AG10803 (cell line): ENCODE measurements at regions not wholly inside any gene's neighbourhood (a gene's known extent, or its start where the extent isn't known, plus 50 kb on each side); places are given as distances from the start of the nearest gene placed in this dataset.

Experiments used
- DNase-seq: peaks from one replicate; pipeline ENCODE4 v3.0.0; 2010; ENCODE audit warnings: low read depth
- H3K4me3 ChIP-seq: 2 replicates; pipeline ENCODE4 v1.5.1; 2011; ENCODE audit warnings: mild to moderate bottlenecking, low read length, control low read depth
- CTCF ChIP-seq: conservative IDR thresholded peaks from 2 replicates; pipeline ENCODE4 v1.5.1; 2011; ENCODE audit warnings: mild to moderate bottlenecking, low read length, control low read depth, inconsistent platforms

- TF ChIP-seq CTCF: peak; percentile 71
- no peak overlapping the region for H3K4me3 ChIP-seq
Observed at GRCh38 chr5:8756498-8757084, 789.3 kb downstream of the SEMA5A start.

GRCh38 chr5:8765886-8766285, 780.0 kb downstream of the SEMA5A start:
- DNase-seq: no peak
- no peak overlapping the region for H3K4me3 ChIP-seq
- TF ChIP-seq CTCF: no peak

More at GRCh38 chr5:8756498-8757084, 789.3 kb downstream of the SEMA5A start:
- peak; percentile 58 for DNase-seq

- no peak overlapping the region for H3K4me3 ChIP-seq
- no peak for TF ChIP-seq CTCF
- DNase-seq: no peak
Observed at GRCh38 chr5:8766448-8766847, 779.4 kb downstream of the SEMA5A start.

GRCh38 chr5:8767111-8767510, 778.8 kb downstream of the SEMA5A start:
- TF ChIP-seq CTCF: no peak
- DNase-seq: no peak
- no peak overlapping the region for H3K4me3 ChIP-seq

- no peak for TF ChIP-seq CTCF
- no peak for DNase-seq
- H3K4me3 ChIP-seq: no peak overlapping the region
Observed at GRCh38 chr5:8767746-8768145, 778.1 kb downstream of the SEMA5A start.

GRCh38 chr5:8769631-8770030, 776.2 kb downstream of the SEMA5A start:
- no peak for DNase-seq
- TF ChIP-seq CTCF: no peak
- no peak overlapping the region for H3K4me3 ChIP-seq

- no peak for DNase-seq
- no peak overlapping the region for H3K4me3 ChIP-seq
- no peak for TF ChIP-seq CTCF
Observed at GRCh38 chr5:8770431-8770830, 775.4 kb downstream of the SEMA5A start.
